ENCODE measurements at regions not wholly inside any gene's neighbourhood (a gene's known extent, or its start where the extent isn't known, plus 50 kb on each side); places are given as distances from the start of the nearest gene placed in this dataset.

GRCh38 chr21:15209224-15209623, 144.4 kb upstream of the NRIP1 start:
- H3K4me3 ChIP-seq (ENCODE audit: low read depth in 1 of 2, low read length in 2 of 2): no peak overlapping the region
- DNase-seq: no peak
- no peaks in the 10 kb centered on the region for H3K9me3 ChIP-seq (ENCODE audit: insufficient read depth, low read length, severe bottlenecking)
- ATAC-seq (ENCODE audit: insufficient read depth, low read depth): no peak
- H4K20me1 ChIP-seq (ENCODE audit: insufficient read depth, low read length): no peaks in the 10 kb centered on the region
- no peak overlapping the region for H3K9ac ChIP-seq (ENCODE audit: low read depth, low read length)
- no peak overlapping the region for H2AFZ ChIP-seq (ENCODE audit: low read depth, low read length)
- TF ChIP-seq, protein P1, sequence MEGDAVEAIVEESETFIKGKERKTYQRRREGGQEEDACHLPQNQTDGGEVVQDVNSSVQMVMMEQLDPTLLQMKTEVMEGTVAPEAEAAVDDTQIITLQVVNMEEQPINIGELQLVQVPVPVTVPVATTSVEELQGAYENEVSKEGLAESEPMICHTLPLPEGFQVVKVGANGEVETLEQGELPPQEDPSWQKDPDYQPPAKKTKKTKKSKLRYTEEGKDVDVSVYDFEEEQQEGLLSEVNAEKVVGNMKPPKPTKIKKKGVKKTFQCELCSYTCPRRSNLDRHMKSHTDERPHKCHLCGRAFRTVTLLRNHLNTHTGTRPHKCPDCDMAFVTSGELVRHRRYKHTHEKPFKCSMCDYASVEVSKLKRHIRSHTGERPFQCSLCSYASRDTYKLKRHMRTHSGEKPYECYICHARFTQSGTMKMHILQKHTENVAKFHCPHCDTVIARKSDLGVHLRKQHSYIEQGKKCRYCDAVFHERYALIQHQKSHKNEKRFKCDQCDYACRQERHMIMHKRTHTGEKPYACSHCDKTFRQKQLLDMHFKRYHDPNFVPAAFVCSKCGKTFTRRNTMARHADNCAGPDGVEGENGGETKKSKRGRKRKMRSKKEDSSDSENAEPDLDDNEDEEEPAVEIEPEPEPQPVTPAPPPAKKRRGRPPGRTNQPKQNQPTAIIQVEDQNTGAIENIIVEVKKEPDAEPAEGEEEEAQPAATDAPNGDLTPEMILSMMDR (IDR thresholded peaks at IDR 0.05; ENCODE audit: borderline replicate concordance, extremely low read depth, low read length, poor library complexity, severe bottlenecking): no peak
- no peak for TF ChIP-seq EZH2 (IDR thresholded peaks at IDR 0.05; ENCODE audit: borderline replicate concordance, low read depth, low read length, severe bottlenecking)
- H3K27ac ChIP-seq (ENCODE audit: low read length): no peak overlapping the region
- H3K36me3 ChIP-seq (ENCODE audit: insufficient read depth, low read length): no peaks in the 10 kb centered on the region
- H3K79me2 ChIP-seq (ENCODE audit: insufficient read depth, low read length): no peaks in the 10 kb centered on the region
- no peaks in the 10 kb centered on the region for H3K27me3 ChIP-seq (ENCODE audit: insufficient read depth, low read length, poor library complexity)
- H3K4me2 ChIP-seq (ENCODE audit: insufficient read depth, low read length): no peak overlapping the region
- H3K4me1 ChIP-seq (ENCODE audit: insufficient read depth, low read length): no peaks in the 10 kb centered on the region

DNA sequence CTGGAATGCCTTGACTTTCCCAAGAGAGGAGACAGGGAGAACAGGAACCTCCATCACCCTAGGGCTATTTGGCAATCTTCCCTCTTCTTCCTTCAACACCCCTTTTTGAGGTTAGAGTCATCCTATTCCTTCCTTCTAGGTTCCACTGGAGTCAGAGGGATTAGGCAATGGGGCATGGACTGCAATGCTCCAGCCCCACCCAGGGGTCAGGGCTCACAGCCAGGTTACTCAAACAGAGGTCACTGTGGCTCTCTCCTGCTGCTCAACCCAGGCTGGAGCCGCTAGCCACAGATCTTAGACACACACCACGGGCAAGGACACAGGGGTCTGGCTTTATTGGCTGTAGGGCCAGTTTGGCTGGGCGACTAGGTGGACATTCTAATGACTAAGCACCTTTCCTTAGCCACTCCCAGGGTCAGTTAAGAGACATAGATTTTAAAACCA, 145.5 kb upstream of the NRIP1 start:
- Histone ChIP-seq H2AFZ (ENCODE audit: low read depth, low read length) (no peak overlapping the region), H3K4me3 (ENCODE audit: low read depth in 1 of 2, low read length in 2 of 2) (no peak overlapping the region), H3K27me3 (ENCODE audit: insufficient read depth, low read length, poor library complexity) (no peaks in the 10 kb centered on the region), H3K9me3 (ENCODE audit: insufficient read depth, low read length, severe bottlenecking) (no peaks in the 10 kb centered on the region), H4K20me1 (ENCODE audit: insufficient read depth, low read length) (no peaks in the 10 kb centered on the region), H3K4me2 (ENCODE audit: insufficient read depth, low read length) (no peak overlapping the region), H3K4me1 (ENCODE audit: insufficient read depth, low read length) (no peaks in the 10 kb centered on the region), H3K27ac (ENCODE audit: low read length) (no peak overlapping the region), H3K9ac (ENCODE audit: low read depth, low read length) (no peak overlapping the region), H3K36me3 (ENCODE audit: insufficient read depth, low read length) (no peaks in the 10 kb centered on the region), H3K79me2 (ENCODE audit: insufficient read depth, low read length) (no peaks in the 10 kb centered on the region)
- DNase-seq (no peak), ATAC-seq (ENCODE audit: insufficient read depth, low read depth) (no peak)
- TF ChIP-seq, protein P1 (IDR thresholded peaks at IDR 0.05; ENCODE audit: borderline replicate concordance, extremely low read depth, low read length, poor library complexity, severe bottlenecking): no peak
- no peak for TF ChIP-seq EZH2 (IDR thresholded peaks at IDR 0.05; ENCODE audit: borderline replicate concordance, low read depth, low read length, severe bottlenecking)

DNA sequence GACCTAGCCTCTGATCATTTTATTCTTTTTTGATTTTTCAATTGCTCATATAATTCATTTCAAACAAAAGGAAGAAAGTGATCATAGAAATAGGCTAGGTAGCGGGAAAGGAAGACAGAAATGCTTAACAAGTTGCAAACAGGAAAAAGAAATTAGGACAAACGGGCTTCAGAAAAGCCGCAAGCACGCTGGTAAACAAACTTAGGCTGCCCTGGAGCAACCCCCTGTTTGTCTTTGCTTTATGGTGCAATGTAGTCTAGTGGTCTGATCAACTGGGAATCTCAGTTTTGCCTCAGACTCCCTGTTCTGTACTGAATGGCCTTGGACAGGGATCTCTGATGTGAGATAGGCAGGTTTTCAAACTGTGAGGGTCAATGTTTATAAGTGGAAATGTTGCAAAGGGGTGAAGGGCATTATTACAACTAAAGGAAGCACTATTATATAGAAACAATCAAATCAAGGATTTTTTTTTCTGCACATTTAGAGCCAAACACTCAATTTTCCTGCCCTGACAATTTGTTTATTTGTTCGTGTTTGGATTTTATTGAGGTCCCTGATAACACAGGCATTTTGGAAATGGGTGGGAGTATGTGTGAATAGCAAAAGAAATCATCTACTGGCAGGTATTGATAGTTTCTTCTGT, 146.8 kb upstream of the NRIP1 start:
- Histone ChIP-seq H3K4me2 (ENCODE audit: insufficient read depth, low read length) (no peak overlapping the region), H2AFZ (ENCODE audit: low read depth, low read length) (no peak overlapping the region), H3K4me3 (ENCODE audit: low read depth in 1 of 2, low read length in 2 of 2) (no peak overlapping the region), H3K9ac (ENCODE audit: low read depth, low read length) (no peak overlapping the region), H3K36me3 (ENCODE audit: insufficient read depth, low read length) (no peaks in the 10 kb centered on the region), H3K27ac (ENCODE audit: low read length) (no peak overlapping the region), H3K27me3 (ENCODE audit: insufficient read depth, low read length, poor library complexity) (no peaks in the 10 kb centered on the region), H4K20me1 (ENCODE audit: insufficient read depth, low read length) (no peaks in the 10 kb centered on the region), H3K9me3 (ENCODE audit: insufficient read depth, low read length, severe bottlenecking) (no peaks in the 10 kb centered on the region), H3K79me2 (ENCODE audit: insufficient read depth, low read length) (no peaks in the 10 kb centered on the region), H3K4me1 (ENCODE audit: insufficient read depth, low read length) (no peaks in the 10 kb centered on the region)
- TF ChIP-seq, protein P1 (IDR thresholded peaks at IDR 0.05; ENCODE audit: borderline replicate concordance, extremely low read depth, low read length, poor library complexity, severe bottlenecking): no peak
- TF ChIP-seq EZH2 (IDR thresholded peaks at IDR 0.05; ENCODE audit: borderline replicate concordance, low read depth, low read length, severe bottlenecking): no peak
- DNase-seq (no peak), ATAC-seq (ENCODE audit: insufficient read depth, low read depth) (no peak)

All from DND-41 (cell line).